ENCODE measurements at regions not wholly inside any gene's neighbourhood (a gene's known extent, or its start where the extent isn't known, plus 50 kb on each side); places are given as distances from the start of the nearest gene placed in this dataset.

- DNase-seq (ENCODE audit: low spot score): no peak
These were observed 391.3 kb downstream of the CMPK2 start for GRCh38 chr2:6474161-6475140.

DNA sequence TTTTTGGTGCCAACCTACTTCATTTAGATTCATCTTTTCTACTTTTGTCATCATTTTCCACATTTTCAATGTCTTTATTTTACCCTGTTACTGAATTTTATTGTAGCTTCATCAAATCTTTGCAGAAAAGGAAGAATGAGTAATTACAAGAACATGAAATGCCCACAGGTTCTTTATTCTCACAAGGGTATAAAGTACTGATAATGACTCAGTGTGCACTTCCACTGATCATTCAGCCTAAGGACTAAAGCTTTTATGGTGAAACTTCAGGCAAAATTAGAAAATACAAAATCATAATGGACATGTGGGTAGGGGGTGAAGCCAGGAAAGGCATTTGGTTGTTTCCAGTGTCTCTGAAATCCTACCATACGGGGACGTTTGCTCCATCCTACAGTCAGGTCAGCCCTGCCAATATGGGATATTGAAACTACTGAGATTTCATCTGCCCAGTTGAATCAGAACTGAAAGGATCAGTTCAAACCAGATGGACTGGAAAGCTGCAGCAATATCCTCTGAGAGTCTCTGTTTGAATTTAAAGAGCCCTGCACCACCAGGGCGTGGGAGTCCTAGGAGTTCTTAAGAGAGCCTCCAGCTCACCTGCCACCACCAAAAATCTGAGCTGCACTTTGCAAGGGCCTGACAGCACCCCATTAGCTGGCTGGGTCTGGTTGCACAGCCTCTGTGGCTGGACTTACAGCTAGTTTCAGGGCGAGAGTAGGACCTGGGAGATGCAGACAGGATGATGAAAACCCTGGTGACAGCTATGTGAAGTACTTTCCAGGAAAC is 390.4 kb downstream of the CMPK2 start:
- no peak for DNase-seq (ENCODE audit: low spot score)

- DNase-seq (ENCODE audit: low spot score): no peak
These were observed 385.2 kb downstream of the CMPK2 start for GRCh38 chr2:6480514-6480913.

DNA sequence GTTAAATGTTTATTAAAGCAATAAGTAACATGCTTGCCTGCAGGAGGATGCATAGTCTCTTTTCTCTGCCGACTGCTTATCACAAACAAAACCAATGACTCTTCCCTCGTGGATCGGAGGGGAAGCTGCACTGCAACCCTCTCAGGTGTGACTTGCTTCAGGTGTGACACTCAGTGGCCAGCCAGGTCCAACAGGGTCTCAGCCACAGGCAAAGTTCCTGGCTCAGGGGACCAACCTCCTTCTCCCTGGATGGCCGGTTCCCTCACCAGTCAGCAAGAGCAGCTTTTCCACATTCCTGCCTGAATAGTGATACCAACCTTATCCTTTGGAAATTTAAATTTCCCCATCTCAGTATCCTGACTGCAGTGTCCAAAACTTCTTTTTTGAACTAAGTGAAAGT is 383.5 kb downstream of the CMPK2 start:
- DNase-seq (ENCODE audit: low spot score): no peak

DNA sequence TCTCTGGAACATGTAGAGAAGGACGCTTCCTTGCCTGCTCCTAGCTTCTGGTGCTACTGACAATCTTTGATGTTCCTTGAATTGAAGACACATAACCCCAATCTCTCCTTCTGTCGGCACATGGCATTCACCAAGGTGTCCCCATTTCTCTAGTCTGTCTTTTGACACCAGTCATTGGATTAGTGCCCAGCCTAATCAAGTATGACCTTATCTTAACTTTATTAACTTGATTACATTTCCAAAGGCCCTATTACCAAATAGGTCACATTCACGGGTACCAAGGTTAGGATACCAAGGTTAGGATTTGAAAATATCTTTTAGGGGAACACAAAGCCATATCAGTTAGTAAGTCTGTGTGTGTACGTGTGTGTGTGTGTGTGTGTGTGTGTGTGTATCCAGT is 377.9 kb downstream of the CMPK2 start:
- no peak for DNase-seq (ENCODE audit: low spot score)

DNA sequence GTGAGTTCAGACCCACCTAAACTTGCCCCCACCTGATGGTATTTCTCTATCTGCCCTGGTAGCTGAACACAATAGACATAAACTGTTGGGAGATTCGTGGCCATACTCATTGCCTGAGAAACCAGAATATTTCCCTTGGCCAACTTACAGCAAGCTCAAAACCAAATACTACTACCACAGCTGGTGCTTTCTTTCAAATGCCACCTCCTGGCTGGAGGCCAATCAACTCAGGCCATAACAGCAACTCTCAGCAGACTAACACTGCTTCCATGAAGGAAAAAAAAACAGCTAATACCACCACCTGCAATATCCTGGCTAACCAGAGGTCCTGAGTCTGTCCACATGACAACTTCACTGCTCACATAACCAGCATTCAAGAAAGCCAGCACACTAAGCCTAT is 373.1 kb downstream of the CMPK2 start:
- no peak for DNase-seq (ENCODE audit: low spot score)

DNA sequence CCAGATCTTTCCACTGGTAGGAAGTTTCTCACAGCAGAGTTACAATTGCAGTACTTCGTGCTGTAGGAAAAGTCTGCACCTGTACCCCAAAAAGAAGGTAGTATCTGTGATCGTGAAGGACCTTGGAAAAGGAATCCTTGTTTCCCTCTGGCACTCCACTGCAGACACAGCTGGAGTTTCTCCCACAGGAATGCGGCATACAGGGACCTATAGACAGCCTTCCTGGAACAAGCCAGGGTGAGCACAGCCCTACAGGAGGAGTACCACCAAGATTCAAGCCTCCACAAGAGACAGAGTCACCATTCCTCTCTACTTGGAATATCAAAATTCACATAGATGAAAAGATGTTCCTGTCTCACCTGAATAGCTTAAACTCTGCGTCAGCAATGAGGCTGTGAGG is 372.4 kb downstream of the CMPK2 start:
- no peak for DNase-seq (ENCODE audit: low spot score)

DNA sequence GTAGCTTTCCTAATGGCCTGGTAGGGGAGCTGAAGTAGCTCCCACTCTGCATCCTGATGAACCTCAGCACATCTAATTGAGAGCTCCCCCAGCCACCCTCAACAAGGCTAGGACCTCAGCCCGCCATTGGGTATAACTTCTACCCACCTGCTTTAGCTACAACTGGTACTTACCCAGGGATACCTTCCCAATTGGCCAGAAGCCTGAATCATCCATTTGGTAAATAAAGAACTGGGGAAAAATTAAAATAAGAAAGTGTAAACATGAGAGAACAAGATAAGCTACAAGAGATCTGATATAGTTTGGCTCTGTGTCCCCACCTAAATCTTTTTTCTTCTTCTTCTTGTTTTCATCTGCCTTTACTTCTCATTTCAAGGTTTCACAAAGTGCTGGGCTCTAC is 372.0 kb downstream of the CMPK2 start:
- no peak for DNase-seq (ENCODE audit: low spot score)

DNA sequence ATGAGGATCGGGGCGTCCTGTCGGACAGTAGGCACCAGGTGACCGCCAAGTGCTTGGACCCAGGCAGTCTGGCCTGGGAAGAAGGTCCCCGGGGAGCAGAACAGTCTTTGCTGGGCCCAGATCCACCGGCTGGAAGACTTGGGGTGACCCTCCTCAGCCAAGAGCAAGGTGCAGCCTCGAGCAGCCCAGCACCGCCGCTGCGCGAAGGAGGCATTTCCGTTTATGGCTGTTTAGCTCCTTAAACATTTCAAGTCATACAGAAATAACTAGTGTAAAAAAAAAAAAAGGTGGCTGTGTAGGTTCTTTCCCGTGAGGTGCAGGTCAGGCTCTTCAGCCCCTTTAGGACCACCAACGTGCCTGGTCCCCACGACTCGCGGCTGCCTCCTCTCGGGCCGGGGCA is 370.2 kb downstream of the CMPK2 start:
- DNase-seq (ENCODE audit: low spot score): no peak

GRCh38 chr2:6496376-6496775 is 369.3 kb downstream of the CMPK2 start:
- DNase-seq (ENCODE audit: low spot score): no peak

- no peak for DNase-seq (ENCODE audit: low spot score)
These were observed 368.7 kb downstream of the CMPK2 start for GRCh38 chr2:6497048-6497447.

GRCh38 chr2:6498841-6499240 is 366.9 kb downstream of the CMPK2 start:
- no peak for DNase-seq (ENCODE audit: low spot score)

- no peak for DNase-seq (ENCODE audit: low spot score)
These were observed 366.0 kb downstream of the CMPK2 start for GRCh38 chr2:6499691-6500090.

- peak; percentile 76 for DNase-seq (ENCODE audit: low spot score)
These were observed 359.3 kb downstream of the CMPK2 start for GRCh38 chr2:6506361-6506794.

DNA sequence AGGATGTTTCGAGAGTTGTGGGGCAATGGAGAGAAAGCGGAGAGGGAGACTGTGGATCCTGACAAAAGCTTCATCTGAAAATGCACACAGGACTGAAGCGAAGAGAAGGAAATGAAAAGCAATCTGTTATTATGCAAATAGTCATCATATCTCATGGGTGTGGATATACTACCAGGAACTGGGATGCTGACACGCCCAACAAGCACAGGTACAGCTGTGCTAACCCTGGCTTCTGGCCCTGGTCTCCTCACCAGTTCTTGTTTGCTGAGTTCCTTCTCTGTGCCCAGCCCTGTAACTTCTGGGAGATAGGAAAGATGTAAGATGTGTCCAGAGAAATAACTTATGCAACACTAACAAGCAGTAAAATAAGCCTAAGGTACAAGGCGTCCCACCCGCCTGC is 358.8 kb downstream of the CMPK2 start:
- DNase-seq (ENCODE audit: low spot score): no peak

DNA sequence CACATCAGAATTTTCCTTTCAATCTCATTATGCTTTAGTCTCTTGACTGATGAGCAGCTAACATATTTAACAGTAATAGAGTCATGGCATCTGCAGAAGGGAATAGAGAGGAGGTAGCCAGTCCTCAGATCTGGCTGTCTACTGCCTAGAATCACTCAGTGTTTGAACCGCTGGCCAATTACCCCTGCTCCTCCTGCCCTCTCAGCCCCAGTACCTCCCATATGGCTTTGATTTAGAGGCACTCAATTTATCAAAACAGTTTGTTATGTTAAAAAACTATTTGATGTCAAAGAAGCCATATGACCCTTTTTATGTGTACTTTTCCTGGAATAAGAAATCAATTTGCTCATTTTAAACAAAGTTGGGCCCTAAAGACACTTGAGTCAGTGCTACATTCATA is 355.2 kb downstream of the CMPK2 start:
- no peak for DNase-seq (ENCODE audit: low spot score)

- DNase-seq (ENCODE audit: low spot score): no peak
These were observed 353.1 kb downstream of the CMPK2 start for GRCh38 chr2:6512589-6512988.

DNA sequence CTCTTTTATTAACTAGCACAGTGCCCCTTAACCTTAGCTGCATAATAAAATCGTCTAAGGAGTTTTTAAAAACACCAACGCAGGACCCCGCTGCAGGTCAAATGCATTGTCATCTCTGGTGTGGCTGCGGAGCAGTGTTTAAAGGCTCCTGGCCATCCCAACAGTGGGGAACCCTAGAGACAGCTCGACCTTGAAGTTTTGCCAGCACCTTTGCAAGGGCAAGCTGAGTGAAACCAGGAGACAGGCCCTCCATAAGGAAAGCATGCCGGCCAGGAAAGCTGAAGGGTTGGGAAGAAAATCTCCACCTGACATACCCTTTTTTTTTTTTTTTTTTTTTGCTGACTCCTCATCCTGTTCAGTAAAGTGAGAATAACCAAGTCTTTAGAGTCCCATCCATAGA is 349.0 kb downstream of the CMPK2 start:
- no peak for DNase-seq (ENCODE audit: low spot score)

- no peak for DNase-seq (ENCODE audit: low spot score)
These were observed 347.3 kb downstream of the CMPK2 start for GRCh38 chr2:6518361-6518760.

GRCh38 chr2:6523476-6523875 is 342.2 kb downstream of the CMPK2 start:
- no peak for DNase-seq (ENCODE audit: low spot score)

DNA sequence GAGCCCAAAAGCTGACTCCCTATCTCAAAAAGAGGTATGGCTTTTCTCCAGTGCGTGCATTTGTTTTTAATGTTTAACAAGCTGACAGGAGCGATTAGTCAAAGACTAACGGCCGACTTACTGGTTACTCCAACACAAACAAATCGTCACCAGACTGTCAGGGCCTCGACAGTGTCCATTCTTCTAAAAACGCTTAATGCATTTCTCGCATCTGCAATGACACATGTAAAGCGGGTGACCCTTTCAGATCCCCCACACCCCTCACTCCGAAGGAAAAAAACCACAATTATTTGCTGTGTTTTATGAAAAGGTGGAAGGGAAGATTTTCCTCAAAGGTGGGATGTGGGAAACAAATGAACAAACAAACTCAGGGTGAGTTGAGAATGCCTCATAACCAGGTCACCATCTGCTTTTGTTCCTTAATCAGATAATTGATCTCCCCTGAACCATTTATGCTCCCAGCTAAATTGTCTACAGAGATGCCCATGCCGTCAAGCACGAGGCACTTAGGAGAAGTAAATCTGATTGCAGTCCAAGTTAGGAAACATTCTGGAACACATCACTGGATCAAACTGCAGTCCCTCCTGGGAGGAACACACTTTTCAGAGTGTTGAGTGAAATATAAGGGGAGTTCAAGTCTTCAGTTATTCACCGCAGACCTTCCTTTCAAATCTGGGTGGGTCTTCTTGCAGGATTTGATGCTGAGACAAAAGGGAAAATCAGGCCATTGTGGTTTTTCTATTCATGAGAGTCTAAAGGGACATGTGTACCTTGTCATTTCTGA is 340.8 kb downstream of the CMPK2 start:
- DNase-seq (ENCODE audit: low spot score): no peak

DNA sequence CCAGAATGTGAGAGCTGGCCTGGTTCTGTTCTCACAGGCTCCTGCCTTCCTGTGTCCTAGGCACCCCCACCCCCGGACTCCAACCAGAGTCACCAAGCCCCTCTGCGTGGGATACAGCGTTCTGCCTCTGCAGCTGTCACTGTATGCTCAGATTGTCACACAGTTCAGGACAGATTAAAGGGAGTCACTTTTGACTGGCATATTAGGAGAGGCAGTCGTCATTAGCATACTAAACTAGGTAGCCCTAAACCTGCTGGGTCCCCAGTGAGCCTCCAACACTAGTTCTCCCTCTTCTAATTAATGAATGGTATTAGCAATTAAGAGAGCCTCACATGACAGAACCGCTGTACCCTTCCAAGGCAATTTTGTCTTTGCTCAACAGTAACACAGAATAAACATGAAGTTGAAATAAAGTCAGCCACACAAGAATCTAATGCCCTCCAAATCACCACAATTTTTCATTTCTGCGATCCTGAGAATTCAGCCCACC is 340.2 kb downstream of the CMPK2 start:
- no peak for DNase-seq (ENCODE audit: low spot score)

Measured in kidney capillary endothelial cell (primary cell).